HL-60 (cell line): ENCODE measurements at regions not wholly inside any gene's neighbourhood (a gene's known extent, or its start where the extent isn't known, plus 50 kb on each side); places are given as distances from the start of the nearest gene placed in this dataset.
"Not testable (repeated sequence)": the region's sequence is repeated elsewhere in the genome, so short reads cannot be mapped to it uniquely, and the experiment has no call there.

Experiments
- CTCF ChIP-seq: IDR thresholded peaks from one replicate; pipeline ENCODE4 v1.5.1; 2011; ENCODE audit warnings: low read length, control low read depth, inconsistent platforms; ENCODE audit not compliant: insufficient read depth
- POLR2AphosphoS5 ChIP-seq: IDR thresholded peaks from 2 replicates; pipeline ENCODE4 v1.6.1; 2012; ENCODE audit warnings: low read depth

- TF ChIP-seq CTCF, POLR2AphosphoS5: not testable (repeated sequence)
Measured at GRCh38 chr20:30310385-30310784, 947.1 kb upstream of the DEFB115 start.
